Liver (tissue), 3 donors: ENCODE measurements at regions not wholly inside any gene's neighbourhood (a gene's known extent, or its start where the extent isn't known, plus 50 kb on each side); places are given as distances from the start of the nearest gene placed in this dataset.

Experiments
- EGR1 ChIP-seq, 2 donors: IDR thresholded peaks; 2 replicates each; pipeline ENCODE4 v1.6.1; 2016 to 2018; ENCODE audit warnings: antibody characterized with exemption in 2 of 2, low read depth in 2 of 2
- FOXA1 ChIP-seq: IDR thresholded peaks from 2 replicates; pipeline ENCODE4 v1.6.1; 2016; ENCODE audit warnings: antibody characterized with exemption
- HNF4G ChIP-seq: IDR thresholded peaks from 2 replicates; pipeline ENCODE4 v1.6.1; 2016; ENCODE audit warnings: antibody characterized with exemption
- JUND ChIP-seq, 2 donors: IDR thresholded peaks; 2 replicates each; pipeline ENCODE4 v1.6.1; 2016; ENCODE audit warnings: antibody characterized with exemption in 2 of 2
- NR2F2 ChIP-seq: IDR thresholded peaks from 2 replicates; pipeline ENCODE4 v1.6.1; 2016; ENCODE audit warnings: antibody characterized with exemption
- RAD21 ChIP-seq, 2 donors: IDR thresholded peaks; 2 replicates each; pipeline ENCODE4 v1.6.1; 2016; ENCODE audit warnings: antibody characterized with exemption in 2 of 2, mild to moderate bottlenecking in 2 of 2
- TAF1 ChIP-seq: conservative IDR thresholded peaks from 2 replicates; pipeline ENCODE4 v1.6.1; 2016; ENCODE audit warnings: antibody characterized with exemption, mild to moderate bottlenecking
- YY1 ChIP-seq: IDR thresholded peaks from 2 replicates; pipeline ENCODE4 v1.6.1; 2016; ENCODE audit warnings: antibody characterized with exemption, mild to moderate bottlenecking
- TF ChIP-seq, protein P1 (sequence below): fragments of 150-350 bp; IDR thresholded peaks from 2 replicates; pipeline ENCODE4 v1.5.1; 2017; ENCODE audit warnings: improper control_type of control experiment, low read depth, low read length; ENCODE audit not compliant: missing input control
- TF ChIP-seq, protein P2 (sequence below): IDR thresholded peaks from 2 replicates; pipeline ENCODE4 v1.6.1; 2016; ENCODE audit warnings: antibody characterized with exemption
- TF ChIP-seq, protein P3 (sequence below): IDR thresholded peaks from 2 replicates; pipeline ENCODE4 v1.6.1; 2016; ENCODE audit warnings: antibody characterized with exemption
- TF ChIP-seq, protein P4 (sequence below): IDR thresholded peaks from 2 replicates; pipeline ENCODE4 v1.6.1; 2016; ENCODE audit warnings: antibody characterized with exemption, mild to moderate bottlenecking
- TF ChIP-seq, protein P5 (sequence below): IDR thresholded peaks from 2 replicates; pipeline ENCODE4 v1.6.1; 2016; ENCODE audit warnings: antibody characterized with exemption
- donor health status: healthy.
- donor health status: healthy.

DNA sequence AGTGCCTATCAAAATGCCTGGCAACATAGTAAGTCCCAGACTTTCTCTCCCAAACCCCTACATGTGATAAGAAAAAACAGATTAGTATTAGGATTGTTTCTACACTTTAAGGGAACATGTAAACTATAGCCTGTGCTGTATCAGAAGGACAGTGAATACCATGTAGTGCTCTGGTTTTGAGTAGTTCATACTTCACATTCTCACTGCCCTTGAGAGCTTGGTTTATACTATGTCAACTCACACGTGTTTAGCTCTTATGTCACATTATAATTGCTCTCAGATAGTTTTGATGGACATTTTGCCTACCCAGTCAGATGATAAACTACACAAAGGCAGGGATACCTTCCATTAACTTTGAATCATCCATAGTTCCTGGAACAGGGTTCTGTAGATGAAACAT, 58.0 kb upstream of the PGRMC2 start:
- TF ChIP-seq, protein P1, sequence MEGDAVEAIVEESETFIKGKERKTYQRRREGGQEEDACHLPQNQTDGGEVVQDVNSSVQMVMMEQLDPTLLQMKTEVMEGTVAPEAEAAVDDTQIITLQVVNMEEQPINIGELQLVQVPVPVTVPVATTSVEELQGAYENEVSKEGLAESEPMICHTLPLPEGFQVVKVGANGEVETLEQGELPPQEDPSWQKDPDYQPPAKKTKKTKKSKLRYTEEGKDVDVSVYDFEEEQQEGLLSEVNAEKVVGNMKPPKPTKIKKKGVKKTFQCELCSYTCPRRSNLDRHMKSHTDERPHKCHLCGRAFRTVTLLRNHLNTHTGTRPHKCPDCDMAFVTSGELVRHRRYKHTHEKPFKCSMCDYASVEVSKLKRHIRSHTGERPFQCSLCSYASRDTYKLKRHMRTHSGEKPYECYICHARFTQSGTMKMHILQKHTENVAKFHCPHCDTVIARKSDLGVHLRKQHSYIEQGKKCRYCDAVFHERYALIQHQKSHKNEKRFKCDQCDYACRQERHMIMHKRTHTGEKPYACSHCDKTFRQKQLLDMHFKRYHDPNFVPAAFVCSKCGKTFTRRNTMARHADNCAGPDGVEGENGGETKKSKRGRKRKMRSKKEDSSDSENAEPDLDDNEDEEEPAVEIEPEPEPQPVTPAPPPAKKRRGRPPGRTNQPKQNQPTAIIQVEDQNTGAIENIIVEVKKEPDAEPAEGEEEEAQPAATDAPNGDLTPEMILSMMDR = no peak
- TF ChIP-seq RAD21 (IDR thresholded peaks at IDR 0.05) (no peak), EGR1 (IDR thresholded peaks at IDR 0.05; ENCODE audit: low read depth in 2 of 2) (no peak), YY1 (no peak), FOXA1 (no peak), TAF1 (no peak), JUND (IDR thresholded peaks at IDR 0.05) (no peak), NR2F2 (no peak), HNF4G (no peak)
- TF ChIP-seq, protein P2, sequence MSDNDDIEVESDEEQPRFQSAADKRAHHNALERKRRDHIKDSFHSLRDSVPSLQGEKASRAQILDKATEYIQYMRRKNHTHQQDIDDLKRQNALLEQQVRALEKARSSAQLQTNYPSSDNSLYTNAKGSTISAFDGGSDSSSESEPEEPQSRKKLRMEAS = no peak
- TF ChIP-seq, protein P3, sequence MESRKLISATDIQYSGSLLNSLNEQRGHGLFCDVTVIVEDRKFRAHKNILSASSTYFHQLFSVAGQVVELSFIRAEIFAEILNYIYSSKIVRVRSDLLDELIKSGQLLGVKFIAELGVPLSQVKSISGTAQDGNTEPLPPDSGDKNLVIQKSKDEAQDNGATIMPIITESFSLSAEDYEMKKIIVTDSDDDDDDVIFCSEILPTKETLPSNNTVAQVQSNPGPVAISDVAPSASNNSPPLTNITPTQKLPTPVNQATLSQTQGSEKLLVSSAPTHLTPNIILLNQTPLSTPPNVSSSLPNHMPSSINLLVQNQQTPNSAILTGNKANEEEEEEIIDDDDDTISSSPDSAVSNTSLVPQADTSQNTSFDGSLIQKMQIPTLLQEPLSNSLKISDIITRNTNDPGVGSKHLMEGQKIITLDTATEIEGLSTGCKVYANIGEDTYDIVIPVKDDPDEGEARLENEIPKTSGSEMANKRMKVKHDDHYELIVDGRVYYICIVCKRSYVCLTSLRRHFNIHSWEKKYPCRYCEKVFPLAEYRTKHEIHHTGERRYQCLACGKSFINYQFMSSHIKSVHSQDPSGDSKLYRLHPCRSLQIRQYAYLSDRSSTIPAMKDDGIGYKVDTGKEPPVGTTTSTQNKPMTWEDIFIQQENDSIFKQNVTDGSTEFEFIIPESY = no peak
- TF ChIP-seq, protein P4, sequence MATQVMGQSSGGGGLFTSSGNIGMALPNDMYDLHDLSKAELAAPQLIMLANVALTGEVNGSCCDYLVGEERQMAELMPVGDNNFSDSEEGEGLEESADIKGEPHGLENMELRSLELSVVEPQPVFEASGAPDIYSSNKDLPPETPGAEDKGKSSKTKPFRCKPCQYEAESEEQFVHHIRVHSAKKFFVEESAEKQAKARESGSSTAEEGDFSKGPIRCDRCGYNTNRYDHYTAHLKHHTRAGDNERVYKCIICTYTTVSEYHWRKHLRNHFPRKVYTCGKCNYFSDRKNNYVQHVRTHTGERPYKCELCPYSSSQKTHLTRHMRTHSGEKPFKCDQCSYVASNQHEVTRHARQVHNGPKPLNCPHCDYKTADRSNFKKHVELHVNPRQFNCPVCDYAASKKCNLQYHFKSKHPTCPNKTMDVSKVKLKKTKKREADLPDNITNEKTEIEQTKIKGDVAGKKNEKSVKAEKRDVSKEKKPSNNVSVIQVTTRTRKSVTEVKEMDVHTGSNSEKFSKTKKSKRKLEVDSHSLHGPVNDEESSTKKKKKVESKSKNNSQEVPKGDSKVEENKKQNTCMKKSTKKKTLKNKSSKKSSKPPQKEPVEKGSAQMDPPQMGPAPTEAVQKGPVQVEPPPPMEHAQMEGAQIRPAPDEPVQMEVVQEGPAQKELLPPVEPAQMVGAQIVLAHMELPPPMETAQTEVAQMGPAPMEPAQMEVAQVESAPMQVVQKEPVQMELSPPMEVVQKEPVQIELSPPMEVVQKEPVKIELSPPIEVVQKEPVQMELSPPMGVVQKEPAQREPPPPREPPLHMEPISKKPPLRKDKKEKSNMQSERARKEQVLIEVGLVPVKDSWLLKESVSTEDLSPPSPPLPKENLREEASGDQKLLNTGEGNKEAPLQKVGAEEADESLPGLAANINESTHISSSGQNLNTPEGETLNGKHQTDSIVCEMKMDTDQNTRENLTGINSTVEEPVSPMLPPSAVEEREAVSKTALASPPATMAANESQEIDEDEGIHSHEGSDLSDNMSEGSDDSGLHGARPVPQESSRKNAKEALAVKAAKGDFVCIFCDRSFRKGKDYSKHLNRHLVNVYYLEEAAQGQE = no peak
- TF ChIP-seq, protein P5, sequence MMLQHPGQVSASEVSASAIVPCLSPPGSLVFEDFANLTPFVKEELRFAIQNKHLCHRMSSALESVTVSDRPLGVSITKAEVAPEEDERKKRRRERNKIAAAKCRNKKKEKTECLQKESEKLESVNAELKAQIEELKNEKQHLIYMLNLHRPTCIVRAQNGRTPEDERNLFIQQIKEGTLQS = no peak
